GM12891 (cell line): ENCODE measurements at regions not wholly inside any gene's neighbourhood (a gene's known extent, or its start where the extent isn't known, plus 50 kb on each side); places are given as distances from the start of the nearest gene placed in this dataset.

Experiments
- POLR2AphosphoS5 ChIP-seq: IDR thresholded peaks from 2 replicates; pipeline ENCODE4 v1.6.1; 2011; ENCODE audit warnings: low read depth, low read length, control low read depth
- SPI1 ChIP-seq: IDR thresholded peaks from 2 replicates; pipeline ENCODE4 v1.6.1; 2011; ENCODE audit warnings: low read depth, low read length, control low read depth

- TF ChIP-seq POLR2AphosphoS5 (no peak), SPI1 (no peak)
Observed at GRCh38 chr9:107815782-107816560, 326.4 kb upstream of the KLF4 start.
